ENCODE measurements at regions not wholly inside any gene's neighbourhood (a gene's known extent, or its start where the extent isn't known, plus 50 kb on each side); places are given as distances from the start of the nearest gene placed in this dataset.

- TF ChIP-seq FOS (IDR thresholded peaks at IDR 0.05; ENCODE audit: borderline replicate concordance, insufficient read depth, low read length) (peak; percentile 60), POLR2AphosphoS5 (IDR thresholded peaks at IDR 0.05; ENCODE audit: insufficient read depth, low read depth, low read length) (no peak)
- FAIRE-seq (no peak), DNase-seq (ENCODE audit: low read depth, low spot score) (no peak)
- CTCF ChIA-PET, result no interaction called here
- Histone ChIP-seq H3K79me2 (ENCODE audit: control insufficient read depth, insufficient read depth, low read length) (no peaks in the 10 kb centered on the region), H3K9me3 (replicated peaks; ENCODE audit: control insufficient read depth, insufficient read depth, low read length) (no peaks in the 10 kb centered on the region), H3K9me1 (replicated peaks; ENCODE audit: control insufficient read depth, extremely low read depth, insufficient read depth, low read length) (no peaks in the 10 kb centered on the region), H3K9ac (replicated peaks; ENCODE audit: extremely low read depth, insufficient read depth, low read length) (no peak overlapping the region), H3K4me3 (replicated peaks in 1 of 3; ENCODE audit: insufficient read depth in 1 of 3, low read depth in 1 of 3, low read length in 3 of 3) (no peak overlapping the region), H3K4me2 (ENCODE audit: insufficient read depth, low read length) (no peak overlapping the region), H4K20me1 (replicated peaks; ENCODE audit: control insufficient read depth, extremely low read depth, insufficient read depth, low read length) (no peaks in the 10 kb centered on the region), H3K36me3 (ENCODE audit: control insufficient read depth in 2 of 2, extremely low read depth in 1 of 2, insufficient read depth in 2 of 2, low read length in 2 of 2) (no peaks in the 10 kb centered on the region), H3K4me1 (ENCODE audit: control insufficient read depth, extremely low read depth, insufficient read depth, low read length) (peaks cover 3% of the 10 kb centered on the region), H3K27ac (ENCODE audit: insufficient read depth, low read depth, low read length) (peak overlapping the region; percentile 18), H3K27me3 (ENCODE audit: control insufficient read depth in 2 of 2, insufficient read depth in 2 of 2, low read length in 2 of 2) (no peaks in the 10 kb centered on the region), H2AFZ (ENCODE audit: low read depth, low read length) (no peak overlapping the region)
- intact Hi-C loops (cut with micrococcal nuclease) (no loop called here), dilution Hi-C loops (cut with MboI; ENCODE audit: extremely low pct_ligation_motif_present, low sequenced_read_pairs) (no loop called here)
- no TSS peak for BruUV-seq (replicated peaks)
- POLR2A ChIA-PET, result no interaction called here
Observed at GRCh38 chr14:42715316-42715715, 1108.6 kb downstream of the LRFN5 start.

GRCh38 chr14:42710071-42710470, 1103.4 kb downstream of the LRFN5 start:
- no peaks in the 10 kb centered on the region for H3K4me1 ChIP-seq (ENCODE audit: control insufficient read depth, extremely low read depth, insufficient read depth, low read length)
- no peaks in the 10 kb centered on the region for H3K79me2 ChIP-seq (ENCODE audit: control insufficient read depth, insufficient read depth, low read length)
- POLR2A ChIA-PET, result no interaction called here
- H2AFZ ChIP-seq (ENCODE audit: low read depth, low read length), result no peak overlapping the region
- no TSS peak for BruUV-seq (replicated peaks)
- CTCF ChIA-PET, result no interaction called here
- DNase-seq (ENCODE audit: low read depth, low spot score) (no peak), FAIRE-seq (no peak)
- H3K9me3 ChIP-seq (replicated peaks; ENCODE audit: control insufficient read depth, insufficient read depth, low read length), result no peaks in the 10 kb centered on the region
- no peaks in the 10 kb centered on the region for H3K36me3 ChIP-seq (ENCODE audit: control insufficient read depth in 2 of 2, extremely low read depth in 1 of 2, insufficient read depth in 2 of 2, low read length in 2 of 2)
- no peaks in the 10 kb centered on the region for H3K9me1 ChIP-seq (replicated peaks; ENCODE audit: control insufficient read depth, extremely low read depth, insufficient read depth, low read length)
- no peak overlapping the region for H3K9ac ChIP-seq (replicated peaks; ENCODE audit: extremely low read depth, insufficient read depth, low read length)
- H3K4me3 ChIP-seq (replicated peaks in 1 of 3; ENCODE audit: insufficient read depth in 1 of 3, low read depth in 1 of 3, low read length in 3 of 3), result no peak overlapping the region
- no peaks in the 10 kb centered on the region for H3K27me3 ChIP-seq (ENCODE audit: control insufficient read depth in 2 of 2, insufficient read depth in 2 of 2, low read length in 2 of 2)
- H3K27ac ChIP-seq (ENCODE audit: insufficient read depth, low read depth, low read length), result no peak overlapping the region
- no peak for TF ChIP-seq POLR2A (IDR thresholded peaks at IDR 0.05; ENCODE audit: low read depth, low read length)
- no peak for TF ChIP-seq EZH2 (IDR thresholded peaks at IDR 0.05; ENCODE audit: borderline replicate concordance, low read depth, low read length, severe bottlenecking)
- TF ChIP-seq JUN (IDR thresholded peaks at IDR 0.05; ENCODE audit: borderline replicate concordance, insufficient read depth, insufficient read length, low read depth), result no peak
- no peak for TF ChIP-seq FOS (IDR thresholded peaks at IDR 0.05; ENCODE audit: borderline replicate concordance, insufficient read depth, low read length)
- H3K4me2 ChIP-seq (ENCODE audit: insufficient read depth, low read length), result no peak overlapping the region
- intact Hi-C loops (cut with micrococcal nuclease) (no loop called here), dilution Hi-C loops (cut with MboI; ENCODE audit: extremely low pct_ligation_motif_present, low sequenced_read_pairs) (no loop called here)
- H4K20me1 ChIP-seq (replicated peaks; ENCODE audit: control insufficient read depth, extremely low read depth, insufficient read depth, low read length), result no peaks in the 10 kb centered on the region

Measured in endothelial cell of umbilical vein (primary cell).